ENCODE measurements at regions not wholly inside any gene's neighbourhood (a gene's known extent, or its start where the extent isn't known, plus 50 kb on each side); places are given as distances from the start of the nearest gene placed in this dataset.
"Not testable (repeated sequence)": the region's sequence is repeated elsewhere in the genome, so short reads cannot be mapped to it uniquely, and the experiment has no call there.

GRCh38 chr14:105622329-105622955 is 96.1 kb downstream of the TMEM121 start:
- H3K36me3 ChIP-seq: no peaks in the 10 kb centered on the region
- no peaks in the 10 kb centered on the region for H3K27me3 ChIP-seq (replicated peaks; ENCODE audit: insufficient read depth)
- no peak for TF ChIP-seq CTCF (IDR thresholded peaks at IDR 0.05)
- DNase-seq (ENCODE audit: low spot score) (no peak), ATAC-seq (ENCODE audit: insufficient number of reproducible peaks, low FRiP score, low read depth) (no peak)
- H3K4me1 ChIP-seq (ENCODE audit: control insufficient read depth in 1 of 2, low read depth in 2 of 2): peaks cover 4 to 10% of the 10 kb centered on the region in 2 donors
- H3K4me3 ChIP-seq: no peak overlapping the region
- no peaks in the 10 kb centered on the region for H3K9me3 ChIP-seq
- no peak overlapping the region for H3K27ac ChIP-seq

GRCh38 chr14:105623178-105623577 is 96.8 kb downstream of the TMEM121 start:
- H3K4me1 ChIP-seq (ENCODE audit: control insufficient read depth in 1 of 2, low read depth in 2 of 2); H3K4me3 ChIP-seq; H3K9me3 ChIP-seq; H3K27me3 ChIP-seq (replicated peaks; ENCODE audit: insufficient read depth); H3K36me3 ChIP-seq; H3K27ac ChIP-seq; ATAC-seq (ENCODE audit: insufficient number of reproducible peaks, low FRiP score, low read depth); DNase-seq (ENCODE audit: low spot score): not testable (repeated sequence)

- not testable (repeated sequence) for H3K36me3 ChIP-seq; H3K27me3 ChIP-seq (replicated peaks; ENCODE audit: insufficient read depth); H3K4me3 ChIP-seq; H3K4me1 ChIP-seq (ENCODE audit: control insufficient read depth in 1 of 2, low read depth in 2 of 2); H3K9me3 ChIP-seq; DNase-seq (ENCODE audit: low spot score); H3K27ac ChIP-seq; ATAC-seq (ENCODE audit: insufficient number of reproducible peaks, low FRiP score, low read depth)
Observed at GRCh38 chr14:105624346-105624745, 98.0 kb downstream of the TMEM121 start.

- not testable (repeated sequence) for H3K4me1 ChIP-seq (ENCODE audit: control insufficient read depth in 1 of 2, low read depth in 2 of 2)
Observed at GRCh38 chr14:105624749-105625434, 98.5 kb downstream of the TMEM121 start.

GRCh38 chr14:105625448-105625847 is 99.1 kb downstream of the TMEM121 start:
- H3K4me3 ChIP-seq; ATAC-seq (ENCODE audit: insufficient number of reproducible peaks, low FRiP score, low read depth); H3K36me3 ChIP-seq; H3K27ac ChIP-seq; H3K9me3 ChIP-seq; DNase-seq (ENCODE audit: low spot score); H3K27me3 ChIP-seq (replicated peaks; ENCODE audit: insufficient read depth); H3K4me1 ChIP-seq (ENCODE audit: control insufficient read depth in 1 of 2, low read depth in 2 of 2): not testable (repeated sequence)

More at GRCh38 chr14:105624749-105625434, 98.5 kb downstream of the TMEM121 start:
- not testable (repeated sequence) for H3K9me3 ChIP-seq; DNase-seq (ENCODE audit: low spot score); H3K36me3 ChIP-seq; H3K4me3 ChIP-seq; H3K27me3 ChIP-seq (replicated peaks; ENCODE audit: insufficient read depth); H3K27ac ChIP-seq; ATAC-seq (ENCODE audit: insufficient number of reproducible peaks, low FRiP score, low read depth)

- H3K27ac ChIP-seq; H3K36me3 ChIP-seq; H3K9me3 ChIP-seq; H3K27me3 ChIP-seq (replicated peaks; ENCODE audit: insufficient read depth); H3K4me3 ChIP-seq; DNase-seq (ENCODE audit: low spot score); H3K4me1 ChIP-seq (ENCODE audit: control insufficient read depth in 1 of 2, low read depth in 2 of 2); ATAC-seq (ENCODE audit: insufficient number of reproducible peaks, low FRiP score, low read depth): not testable (repeated sequence)
Observed at GRCh38 chr14:105626111-105626510, 99.7 kb downstream of the TMEM121 start.

- DNase-seq (ENCODE audit: low spot score); H3K4me1 ChIP-seq (ENCODE audit: control insufficient read depth in 1 of 2, low read depth in 2 of 2); H3K27ac ChIP-seq; H3K4me3 ChIP-seq; H3K36me3 ChIP-seq; H3K9me3 ChIP-seq; ATAC-seq (ENCODE audit: insufficient number of reproducible peaks, low FRiP score, low read depth); H3K27me3 ChIP-seq (replicated peaks; ENCODE audit: insufficient read depth): not testable (repeated sequence)
Observed at GRCh38 chr14:105626651-105627050, 100.3 kb downstream of the TMEM121 start.

GRCh38 chr14:105627287-105627686 is 100.9 kb downstream of the TMEM121 start:
- not testable (repeated sequence) for H3K36me3 ChIP-seq; H3K4me3 ChIP-seq; H3K4me1 ChIP-seq (ENCODE audit: control insufficient read depth in 1 of 2, low read depth in 2 of 2); ATAC-seq (ENCODE audit: insufficient number of reproducible peaks, low FRiP score, low read depth); H3K27me3 ChIP-seq (replicated peaks; ENCODE audit: insufficient read depth); H3K9me3 ChIP-seq; H3K27ac ChIP-seq; DNase-seq (ENCODE audit: low spot score)
